ENCODE measurements at regions not wholly inside any gene's neighbourhood (a gene's known extent, or its start where the extent isn't known, plus 50 kb on each side); places are given as distances from the start of the nearest gene placed in this dataset.

DNA sequence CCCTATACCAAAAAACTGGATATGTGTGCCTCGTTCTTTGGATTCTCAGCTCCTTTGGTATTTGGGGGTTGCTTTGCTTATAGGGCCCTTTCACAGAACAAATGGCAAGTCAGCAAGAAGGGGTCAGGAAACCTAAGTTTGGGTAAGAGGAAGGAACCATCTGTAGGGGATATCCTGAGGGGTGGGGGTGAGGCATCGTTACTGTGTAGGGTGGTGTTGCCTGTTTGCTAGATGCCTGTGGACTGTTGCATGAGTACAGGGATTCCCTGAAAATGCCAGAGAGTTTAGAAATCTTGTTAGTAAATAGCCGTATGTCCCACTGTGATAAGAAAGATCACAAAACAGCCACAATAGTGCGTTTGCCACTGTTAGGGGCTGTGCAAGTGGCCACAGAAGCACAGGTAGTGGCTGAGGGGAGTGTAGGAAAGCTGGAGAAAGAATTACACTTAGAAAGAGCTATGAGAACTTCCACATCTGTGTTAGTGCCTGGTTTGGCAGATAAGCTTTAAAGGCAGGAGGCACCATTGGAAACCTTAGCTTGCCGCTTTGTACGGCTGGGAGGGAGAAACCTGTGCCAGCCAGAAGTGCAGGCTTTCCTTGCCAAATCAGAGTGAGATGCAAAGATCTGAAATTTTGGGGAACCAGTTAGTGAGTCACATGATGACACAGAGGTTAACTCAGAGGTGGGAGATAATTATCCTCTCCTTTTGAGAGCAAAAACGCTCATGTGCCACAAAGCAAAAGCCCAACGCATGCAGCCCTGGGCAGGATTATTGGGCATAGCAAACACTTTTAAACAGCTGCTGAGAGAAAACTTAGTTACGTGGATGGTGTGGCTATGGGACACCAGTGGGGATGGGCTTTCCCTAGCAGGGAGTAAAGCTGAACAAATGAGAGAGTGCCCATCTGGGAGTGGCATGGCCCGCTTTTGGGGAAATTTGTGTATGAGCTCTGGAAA lies 343.7 kb downstream of the ARAP2 start:
- Mint-ChIP-seq H3K27ac (no peak overlapping the region), H3K4me1 (no peaks in the 10 kb centered on the region), H3K9me3 (peaks cover 6% of the 10 kb centered on the region), H3K36me3 (ENCODE audit: low read depth) (no peaks in the 10 kb centered on the region), H3K4me3 (no peak overlapping the region), H3K27me3 (ENCODE audit: low read depth) (peaks cover 6% of the 10 kb centered on the region)
- TF ChIP-seq, protein P1, sequence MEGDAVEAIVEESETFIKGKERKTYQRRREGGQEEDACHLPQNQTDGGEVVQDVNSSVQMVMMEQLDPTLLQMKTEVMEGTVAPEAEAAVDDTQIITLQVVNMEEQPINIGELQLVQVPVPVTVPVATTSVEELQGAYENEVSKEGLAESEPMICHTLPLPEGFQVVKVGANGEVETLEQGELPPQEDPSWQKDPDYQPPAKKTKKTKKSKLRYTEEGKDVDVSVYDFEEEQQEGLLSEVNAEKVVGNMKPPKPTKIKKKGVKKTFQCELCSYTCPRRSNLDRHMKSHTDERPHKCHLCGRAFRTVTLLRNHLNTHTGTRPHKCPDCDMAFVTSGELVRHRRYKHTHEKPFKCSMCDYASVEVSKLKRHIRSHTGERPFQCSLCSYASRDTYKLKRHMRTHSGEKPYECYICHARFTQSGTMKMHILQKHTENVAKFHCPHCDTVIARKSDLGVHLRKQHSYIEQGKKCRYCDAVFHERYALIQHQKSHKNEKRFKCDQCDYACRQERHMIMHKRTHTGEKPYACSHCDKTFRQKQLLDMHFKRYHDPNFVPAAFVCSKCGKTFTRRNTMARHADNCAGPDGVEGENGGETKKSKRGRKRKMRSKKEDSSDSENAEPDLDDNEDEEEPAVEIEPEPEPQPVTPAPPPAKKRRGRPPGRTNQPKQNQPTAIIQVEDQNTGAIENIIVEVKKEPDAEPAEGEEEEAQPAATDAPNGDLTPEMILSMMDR (IDR thresholded peaks at IDR 0.05; ENCODE audit: unreplicated experiment in 3 of 3): no peak

DNA sequence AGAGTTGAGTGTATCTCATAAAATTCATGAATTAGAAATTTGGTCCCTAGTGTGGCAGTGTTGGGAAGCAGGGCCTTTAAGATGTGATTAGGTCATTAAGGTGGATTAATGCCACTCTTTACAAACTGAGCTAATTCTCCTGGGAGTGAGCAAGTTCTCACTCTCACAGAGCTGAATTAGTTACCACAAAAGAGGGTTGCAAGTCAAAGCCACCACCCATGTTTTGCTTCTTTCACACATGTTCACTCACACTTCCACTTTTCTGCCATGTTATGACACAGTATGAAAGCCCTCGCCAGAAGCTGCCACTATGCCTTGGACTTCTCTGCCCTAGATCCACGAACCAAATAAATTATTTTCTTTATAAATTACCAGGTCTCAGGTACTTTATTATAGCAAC lies 332.1 kb downstream of the ARAP2 start:
- TF ChIP-seq, protein P1 (IDR thresholded peaks at IDR 0.05; ENCODE audit: unreplicated experiment in 3 of 3): no peak
- Mint-ChIP-seq H3K27me3 (ENCODE audit: low read depth) (no peaks in the 10 kb centered on the region), H3K4me3 (no peak overlapping the region), H3K36me3 (ENCODE audit: low read depth) (no peaks in the 10 kb centered on the region), H3K4me1 (no peaks in the 10 kb centered on the region), H3K27ac (no peak overlapping the region), H3K9me3 (peaks cover 5% of the 10 kb centered on the region)

DNA sequence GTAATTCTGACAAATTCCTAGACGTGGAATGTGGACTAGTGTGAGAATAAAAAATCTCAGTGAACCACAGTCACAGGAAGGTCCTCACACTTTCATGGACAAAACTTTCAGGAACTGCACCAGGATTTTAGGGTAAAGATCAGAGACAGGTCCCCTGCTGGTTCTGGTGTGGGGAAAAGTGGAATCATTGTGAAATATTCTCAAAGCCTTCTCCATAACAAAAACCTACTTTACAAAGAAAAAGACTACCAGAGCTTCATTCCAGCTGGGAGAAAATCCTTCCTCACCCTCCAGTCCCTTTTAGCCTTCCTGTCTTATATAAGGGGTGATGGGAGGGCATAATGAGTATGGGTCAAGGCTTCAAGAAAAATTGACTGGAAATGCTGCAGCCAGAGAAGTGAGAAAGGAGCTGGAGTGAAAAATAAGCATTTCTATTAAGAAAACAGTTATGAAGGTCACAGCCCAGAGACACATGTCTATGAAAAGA lies 325.8 kb downstream of the ARAP2 start:
- no peaks in the 10 kb centered on the region for H3K9me3 Mint-ChIP-seq
- H3K4me1 Mint-ChIP-seq: no peaks in the 10 kb centered on the region
- H3K27me3 Mint-ChIP-seq (ENCODE audit: low read depth): no peaks in the 10 kb centered on the region
- TF ChIP-seq, protein P1 (IDR thresholded peaks at IDR 0.05; ENCODE audit: unreplicated experiment in 3 of 3): no peak
- H3K4me3 Mint-ChIP-seq: no peak overlapping the region
- no peaks in the 10 kb centered on the region for H3K36me3 Mint-ChIP-seq (ENCODE audit: low read depth)
- no peak overlapping the region for H3K27ac Mint-ChIP-seq

DNA sequence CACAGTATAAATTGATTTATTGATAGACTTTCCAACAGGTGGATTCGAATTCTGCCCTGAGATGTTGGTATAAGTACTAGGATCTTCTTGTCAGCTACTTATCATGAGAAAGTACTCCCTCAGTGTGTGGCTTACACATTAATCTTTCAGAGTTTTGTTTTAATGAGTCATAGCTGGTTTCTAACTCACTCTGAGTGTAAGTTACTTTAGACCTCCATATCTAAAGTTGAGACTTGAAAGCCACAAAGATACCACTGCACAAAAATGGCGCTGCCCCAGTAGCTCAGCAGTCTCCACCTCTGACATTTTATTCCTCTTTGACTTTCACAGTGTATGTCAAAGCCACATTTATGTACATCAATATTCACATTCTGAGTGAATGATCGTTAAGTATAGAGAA lies 318.5 kb downstream of the ARAP2 start:
- Mint-ChIP-seq H3K27ac (no peak overlapping the region), H3K9me3 (no peaks in the 10 kb centered on the region), H3K36me3 (ENCODE audit: low read depth) (no peaks in the 10 kb centered on the region), H3K27me3 (ENCODE audit: low read depth) (peaks cover 3% of the 10 kb centered on the region), H3K4me3 (no peak overlapping the region), H3K4me1 (no peaks in the 10 kb centered on the region)
- TF ChIP-seq, protein P1 (IDR thresholded peaks at IDR 0.05; ENCODE audit: unreplicated experiment in 3 of 3): no peak

DNA sequence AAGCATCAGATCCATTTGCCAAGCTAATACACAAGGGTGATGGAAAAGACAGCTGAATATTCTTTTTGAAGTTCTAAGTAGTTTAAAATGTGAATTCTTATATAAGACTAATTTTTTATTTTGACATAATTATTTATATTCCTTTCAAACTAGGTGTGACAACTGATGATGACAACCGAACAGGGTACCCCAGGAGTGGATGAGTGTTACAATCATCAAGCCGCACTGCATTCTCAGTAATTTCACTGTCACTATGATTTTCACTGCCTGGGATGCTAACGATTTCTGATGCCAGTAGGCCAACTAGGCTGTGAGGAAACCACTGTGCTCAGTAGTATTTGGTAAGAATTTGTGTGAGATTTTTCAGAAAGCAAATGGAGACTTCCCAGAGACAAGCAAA lies 317.5 kb downstream of the ARAP2 start:
- Mint-ChIP-seq H3K9me3 (no peaks in the 10 kb centered on the region), H3K4me3 (no peak overlapping the region), H3K4me1 (no peaks in the 10 kb centered on the region), H3K36me3 (ENCODE audit: low read depth) (no peaks in the 10 kb centered on the region), H3K27me3 (ENCODE audit: low read depth) (peaks cover 3% of the 10 kb centered on the region), H3K27ac (no peak overlapping the region)
- TF ChIP-seq, protein P1 (IDR thresholded peaks at IDR 0.05; ENCODE audit: unreplicated experiment in 3 of 3): no peak

Data from nephron (organoid).